ENCODE measurements at regions not wholly inside any gene's neighbourhood (a gene's known extent, or its start where the extent isn't known, plus 50 kb on each side); places are given as distances from the start of the nearest gene placed in this dataset.

GRCh38 chr2:157948856-157949255, 72.7 kb upstream of the ACVR1 start:
- Histone ChIP-seq H3K4me3 (no peak overlapping the region), H3K27ac (no peak overlapping the region), H3K4me1 (no peaks in the 10 kb centered on the region), H3K36me3 (no peaks in the 10 kb centered on the region), H3K27me3 (replicated peaks in 1 of 7) (no peaks in the 10 kb centered on the region), H3K9me3 (no peaks in the 10 kb centered on the region)
- no peak for DNase-seq
- intact Hi-C loops (cut with DNase I; ENCODE audit: low total_unique reads): no loop called here
- no peak for TF ChIP-seq CTCF (IDR thresholded peaks at IDR 0.05 in 8 of 11, conservative IDR thresholded peaks at IDR 0.05 in 3 of 11)
- TF ChIP-seq POLR2AphosphoS5 (IDR thresholded peaks at IDR 0.05): no peak
- TF ChIP-seq POLR2A (IDR thresholded peaks at IDR 0.05): no peak

- Histone ChIP-seq H3K4me3 (no peak overlapping the region), H3K27ac (no peak overlapping the region), H3K36me3 (no peaks in the 10 kb centered on the region), H3K4me1 (no peaks in the 10 kb centered on the region), H3K27me3 (replicated peaks in 1 of 7) (no peaks in the 10 kb centered on the region), H3K9me3 (no peaks in the 10 kb centered on the region)
- intact Hi-C loops (cut with DNase I; ENCODE audit: low total_unique reads): no loop called here
- WGBS, 5 donors: 74 to 84% (median 80%) methylated on average over 1 of the region's 1 CpG
- DNase-seq: no peak
- TF ChIP-seq POLR2AphosphoS5 (IDR thresholded peaks at IDR 0.05) (no peak), CTCF (IDR thresholded peaks at IDR 0.05 in 8 of 11, conservative IDR thresholded peaks at IDR 0.05 in 3 of 11) (no peak), POLR2A (IDR thresholded peaks at IDR 0.05) (no peak)
Observed at GRCh38 chr2:157946919-157947557, 70.9 kb upstream of the ACVR1 start.

- intact Hi-C loops (cut with DNase I; ENCODE audit: low total_unique reads): no loop called here
- WGBS, 5 donors: 80 to 92% (median 90%) methylated on average over 3 of the region's 3 CpGs
- no peaks in the 10 kb centered on the region for H3K4me1 ChIP-seq
Observed at GRCh38 chr2:157940024-157940423, 63.9 kb upstream of the ACVR1 start.

GRCh38 chr2:157938556-157938955, 62.4 kb upstream of the ACVR1 start:
- H3K4me1 ChIP-seq: no peaks in the 10 kb centered on the region
- TF ChIP-seq CTCF (IDR thresholded peaks at IDR 0.05 in 8 of 11, conservative IDR thresholded peaks at IDR 0.05 in 3 of 11): no peak
- TF ChIP-seq POLR2AphosphoS5 (IDR thresholded peaks at IDR 0.05): no peak
- no peak for TF ChIP-seq POLR2A (IDR thresholded peaks at IDR 0.05)
- no peaks in the 10 kb centered on the region for H3K27me3 ChIP-seq (replicated peaks in 1 of 7)
- WGBS, 5 donors: 92 to 94% (median 93%) methylated on average over 3 of the region's 3 CpGs
- no peak for DNase-seq
- H3K4me3 ChIP-seq: no peak overlapping the region
- no peaks in the 10 kb centered on the region for H3K9me3 ChIP-seq
- intact Hi-C loops (cut with DNase I; ENCODE audit: low total_unique reads): no loop called here
- H3K36me3 ChIP-seq: no peaks in the 10 kb centered on the region
- no peak overlapping the region for H3K27ac ChIP-seq

More at GRCh38 chr2:157940024-157940423, 63.9 kb upstream of the ACVR1 start:
- Histone ChIP-seq H3K27me3 (replicated peaks in 1 of 7) (no peaks in the 10 kb centered on the region), H3K9me3 (no peaks in the 10 kb centered on the region), H3K36me3 (no peaks in the 10 kb centered on the region), H3K4me3 (no peak overlapping the region), H3K27ac (no peak overlapping the region)
- no peak for TF ChIP-seq CTCF (IDR thresholded peaks at IDR 0.05 in 8 of 11, conservative IDR thresholded peaks at IDR 0.05 in 3 of 11)
- no peak for TF ChIP-seq POLR2A (IDR thresholded peaks at IDR 0.05)
- no peak for TF ChIP-seq POLR2AphosphoS5 (IDR thresholded peaks at IDR 0.05)
- DNase-seq: no peak
